DOHH2 (cell line): ENCODE measurements at regions not wholly inside any gene's neighbourhood (a gene's known extent, or its start where the extent isn't known, plus 50 kb on each side); places are given as distances from the start of the nearest gene placed in this dataset.
A peak's percentile ranks its signal among the peaks of the same experiment; 100 is the strongest.
"Not testable (repeated sequence)": the region's sequence is repeated elsewhere in the genome, so short reads cannot be mapped to it uniquely, and the experiment has no call there.

ENCODE experiments used
- H3F3A ChIP-seq: fragments of 200-600 bp; sonication (generic), shearing (Covaris generic); 2 replicates; pipeline ENCODE4 v1.6.0; 2016; ENCODE audit warnings: antibody characterized with exemption, mild to moderate bottlenecking; ENCODE audit not compliant: control insufficient read depth, insufficient read depth
- H3K27ac ChIP-seq: fragments of 200-600 bp; sonication (generic); 2 replicates; pipeline ENCODE4 v1.5.1; 2014; ENCODE audit warnings: low read depth, mild to moderate bottlenecking, low read length, moderate library complexity
- H3K27me3 ChIP-seq: fragments of 200-600 bp; sonication (generic); 2 replicates; pipeline ENCODE4 v1.6.1; 2014; ENCODE audit warnings: mild to moderate bottlenecking, low read length, mixed read lengths; ENCODE audit not compliant: control insufficient read depth
- H3K36me3 ChIP-seq: fragments of 200-600 bp; sonication (generic); 2 replicates; pipeline ENCODE4 v1.6.1; 2014; ENCODE audit warnings: mild to moderate bottlenecking, low read length, moderate library complexity, mixed read lengths; ENCODE audit not compliant: control insufficient read depth
- H3K4me1 ChIP-seq: fragments of 200-600 bp; sonication (generic); 2 replicates; pipeline ENCODE4 v1.6.1; 2014; ENCODE audit warnings: mild to moderate bottlenecking, low read length, mixed read lengths; ENCODE audit not compliant: control insufficient read depth
- H3K4me2 ChIP-seq: fragments of 200-600 bp; sonication (generic); 2 replicates; pipeline ENCODE4 v1.6.0; 2014; ENCODE audit warnings: mild to moderate bottlenecking, low read length, moderate library complexity
- H3K4me3 ChIP-seq: fragments of 200-600 bp; sonication (generic); 2 replicates; pipeline ENCODE4 v1.5.1; 2014; ENCODE audit warnings: mild to moderate bottlenecking, low read length, mixed read lengths
- H3K79me2 ChIP-seq: fragments of 200-600 bp; sonication (generic); 2 replicates; pipeline ENCODE4 v1.6.1; 2014; ENCODE audit warnings: mild to moderate bottlenecking, low read length, mixed read lengths; ENCODE audit not compliant: control insufficient read depth
- H3K9me2 ChIP-seq: fragments of 200-600 bp; sonication (generic); replicated peaks from 2 replicates; pipeline ENCODE4 v1.6.1; 2014; ENCODE audit warnings: mild to moderate bottlenecking, low read length, mixed read lengths; ENCODE audit not compliant: control insufficient read depth
- H3K9me3 ChIP-seq: fragments of 200-600 bp; sonication (generic); 2 replicates; pipeline ENCODE4 v1.6.1; 2014; ENCODE audit warnings: antibody characterized with exemption, low read length, mixed read lengths; ENCODE audit not compliant: control insufficient read depth, insufficient read depth
- H4K20me1 ChIP-seq: fragments of 200-600 bp; sonication (generic); 2 replicates; pipeline ENCODE4 v1.6.0; 2014; ENCODE audit warnings: low read depth, mild to moderate bottlenecking, antibody characterized with exemption, low read length, moderate library complexity; ENCODE audit not compliant: control insufficient read depth, insufficient read depth

DNA sequence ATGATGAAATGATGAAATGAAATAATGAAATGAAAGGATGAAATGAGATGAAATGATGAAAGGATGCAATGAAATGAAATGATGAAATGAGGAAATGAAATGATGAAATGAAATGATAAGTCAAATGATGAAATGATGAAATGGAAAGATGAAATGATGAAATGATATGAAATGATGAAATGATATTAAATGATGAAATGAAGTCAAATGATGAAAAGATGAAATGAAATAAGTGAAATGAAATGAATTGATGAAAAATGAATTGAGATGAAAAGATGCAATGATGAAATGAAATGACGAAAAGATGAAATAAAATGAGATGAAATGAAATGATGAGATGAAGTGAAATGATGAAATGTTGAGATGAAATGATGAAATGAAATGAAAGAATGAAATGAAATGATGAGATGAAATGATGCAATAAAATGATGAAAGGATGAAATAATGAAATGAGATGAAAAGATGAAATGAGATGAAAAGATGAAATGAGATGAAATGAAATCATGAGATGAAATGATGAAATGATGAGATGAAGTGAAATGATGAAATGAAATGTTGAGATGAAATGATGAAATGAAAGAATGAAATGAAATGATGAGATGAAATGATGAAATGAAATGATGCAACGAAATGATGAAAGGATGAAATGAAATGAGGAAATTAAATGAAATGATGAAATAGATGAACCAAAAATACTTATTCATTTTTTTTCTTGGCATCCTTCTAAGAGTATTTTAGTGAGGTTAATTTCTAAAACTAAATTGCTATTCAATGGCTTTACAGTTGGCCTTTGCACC lies 139.8 kb upstream of the ERV3-1 start:
- not testable (repeated sequence) for H3K9me3 ChIP-seq, H4K20me1 ChIP-seq

DNA sequence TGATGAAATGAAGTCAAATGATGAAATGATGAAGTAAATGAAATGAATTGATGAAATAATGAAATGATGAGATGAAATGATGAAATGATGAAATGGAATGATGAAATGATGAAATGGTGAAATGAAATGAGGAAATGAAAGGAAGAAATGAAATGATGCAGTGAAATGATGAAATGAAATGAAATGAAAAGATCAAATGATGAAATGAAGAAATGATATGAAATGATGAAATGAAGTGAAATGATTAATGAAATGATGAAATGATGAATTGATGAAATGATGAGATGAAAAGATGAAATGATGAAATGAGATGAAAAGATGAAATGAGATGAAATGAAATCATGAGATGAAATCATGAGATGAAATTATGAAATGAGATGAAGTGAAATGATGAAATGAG lies 139.2 kb upstream of the ERV3-1 start:
- H3K27ac ChIP-seq = not testable (repeated sequence)

More for the DNA sequence above, 139.8 kb upstream of the ERV3-1 start:
- H3K36me3 ChIP-seq, H3K4me3 ChIP-seq, H3K27ac ChIP-seq, H3K4me1 ChIP-seq, H3K9me2 ChIP-seq, H3K79me2 ChIP-seq, H3K4me2 ChIP-seq, H3F3A ChIP-seq, H3K27me3 ChIP-seq: not testable (repeated sequence)

DNA sequence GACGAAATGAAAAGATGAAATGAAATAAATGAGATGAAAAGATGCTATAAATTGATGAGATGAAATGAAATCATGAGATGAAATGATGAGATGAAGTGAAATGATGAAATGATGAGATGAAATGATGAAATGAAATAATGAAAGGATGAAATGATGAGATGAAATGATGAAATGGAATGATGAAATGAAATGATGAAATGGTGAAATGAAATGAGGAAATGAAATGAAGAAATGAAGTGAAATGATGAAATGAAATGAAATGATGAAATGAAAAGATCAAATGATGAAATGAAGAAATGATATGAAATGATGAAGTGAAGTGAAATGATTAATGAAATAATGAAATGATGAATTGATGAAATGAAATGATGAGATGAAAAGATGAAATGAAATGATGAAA lies 138.5 kb upstream of the ERV3-1 start:
- H3K36me3 ChIP-seq, H4K20me1 ChIP-seq, H3K4me3 ChIP-seq, H3K79me2 ChIP-seq, H3K9me2 ChIP-seq, H3F3A ChIP-seq, H3K4me1 ChIP-seq, H3K4me2 ChIP-seq, H3K9me3 ChIP-seq, H3K27ac ChIP-seq, H3K27me3 ChIP-seq: not testable (repeated sequence)

More for the DNA sequence above, 139.2 kb upstream of the ERV3-1 start:
- not testable (repeated sequence) for H3K4me1 ChIP-seq, H3K4me2 ChIP-seq, H3K36me3 ChIP-seq, H3F3A ChIP-seq, H3K9me2 ChIP-seq, H3K79me2 ChIP-seq, H3K9me3 ChIP-seq, H4K20me1 ChIP-seq, H3K27me3 ChIP-seq, H3K4me3 ChIP-seq

DNA sequence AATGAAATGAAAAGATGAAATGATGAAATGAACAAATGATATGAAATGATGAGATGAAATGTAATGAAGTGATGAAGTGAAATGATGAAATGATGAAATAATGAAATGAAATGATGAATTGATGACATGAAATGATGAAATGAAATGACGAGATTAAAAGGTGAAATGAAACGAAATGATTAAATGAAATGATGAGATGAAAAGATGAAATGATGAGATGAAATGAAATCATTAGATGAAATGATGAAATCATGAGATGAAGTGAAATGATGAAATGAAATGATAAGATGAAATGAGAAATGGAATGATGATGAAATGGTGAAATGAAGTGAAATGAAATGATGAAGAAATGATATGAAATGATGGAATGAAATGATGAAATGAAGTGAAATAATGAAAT lies 138.1 kb upstream of the ERV3-1 start:
- not testable (repeated sequence) for H3K36me3 ChIP-seq, H3K9me2 ChIP-seq, H3K9me3 ChIP-seq, H3K4me2 ChIP-seq, H3K27me3 ChIP-seq, H3F3A ChIP-seq, H3K4me3 ChIP-seq, H3K79me2 ChIP-seq, H4K20me1 ChIP-seq, H3K4me1 ChIP-seq, H3K27ac ChIP-seq

DNA sequence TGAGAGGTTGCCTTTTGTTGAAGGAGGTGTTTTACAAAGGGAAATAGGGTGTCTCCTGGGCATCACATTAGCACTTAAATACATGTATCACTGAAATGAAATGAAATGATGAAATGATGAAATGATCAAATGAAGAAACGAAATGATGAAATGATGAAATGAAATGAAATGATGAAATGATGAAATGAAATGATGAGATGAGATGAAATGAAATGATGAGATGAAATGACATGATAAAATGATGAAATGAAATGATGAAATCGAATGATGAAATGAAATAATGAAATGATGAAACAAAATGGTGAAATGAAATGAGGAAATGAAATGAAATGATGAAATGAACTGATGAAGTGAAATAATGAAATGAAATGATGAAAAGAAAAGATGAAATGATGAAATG lies 137.6 kb upstream of the ERV3-1 start:
- H4K20me1 ChIP-seq, H3K4me2 ChIP-seq, H3K27ac ChIP-seq, H3F3A ChIP-seq, H3K9me2 ChIP-seq, H3K36me3 ChIP-seq, H3K4me1 ChIP-seq, H3K4me3 ChIP-seq, H3K27me3 ChIP-seq, H3K9me3 ChIP-seq, H3K79me2 ChIP-seq: not testable (repeated sequence)

DNA sequence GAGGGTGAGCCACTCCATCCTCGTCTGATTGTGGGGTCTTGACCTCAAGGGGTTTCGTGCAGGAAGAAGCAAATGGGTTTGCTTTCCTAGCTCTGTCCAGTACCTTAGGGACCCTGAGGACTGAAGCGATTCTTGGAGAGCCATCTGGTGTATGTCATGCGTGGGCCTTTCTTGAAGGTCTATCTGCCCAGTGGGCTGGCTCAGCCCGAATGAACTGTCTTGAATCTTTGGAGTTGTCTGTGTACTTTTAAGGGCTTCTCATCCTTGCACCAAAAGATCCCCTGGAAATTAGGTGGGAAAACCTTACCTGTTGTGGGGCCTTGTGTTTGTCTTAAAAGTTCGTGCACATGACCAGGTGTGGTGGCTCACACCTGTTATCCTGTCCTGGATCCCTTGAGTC lies 135.4 kb upstream of the ERV3-1 start:
- H3K4me1 ChIP-seq, H3K27ac ChIP-seq, H3K27me3 ChIP-seq, H3K79me2 ChIP-seq, H3K4me2 ChIP-seq, H3F3A ChIP-seq, H3K36me3 ChIP-seq, H3K4me3 ChIP-seq, H3K9me3 ChIP-seq, H4K20me1 ChIP-seq, H3K9me2 ChIP-seq: not testable (repeated sequence)

DNA sequence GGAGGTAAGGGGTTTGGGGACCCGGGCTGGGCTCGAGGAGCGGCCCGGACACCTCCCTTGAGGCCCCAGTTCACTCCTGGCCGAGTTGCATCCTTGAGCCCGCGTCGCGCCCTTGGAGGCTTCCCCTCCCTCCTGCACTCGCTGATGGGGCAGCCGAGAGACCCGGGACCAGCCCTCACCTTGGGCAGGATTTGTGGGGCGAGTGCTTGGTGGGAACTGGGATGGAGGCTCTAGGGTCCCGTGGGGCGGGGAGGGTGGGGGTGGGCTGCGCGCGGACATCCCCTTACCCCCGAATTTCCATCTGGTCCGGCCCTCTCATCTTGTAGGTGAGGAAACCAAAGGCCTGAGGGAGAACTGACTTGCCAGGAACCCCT lies 134.9 kb upstream of the ERV3-1 start:
- Histone ChIP-seq H3K4me2 (peak overlapping the region; percentile 41), H3K27ac (peak overlapping the region; percentile 42; the same call in 1 of the 2 replicates), H3K4me3 (peak overlapping the region; percentile 61)
- not testable (repeated sequence) for H3K36me3 ChIP-seq, H3K9me2 ChIP-seq, H3F3A ChIP-seq, H3K27me3 ChIP-seq, H3K9me3 ChIP-seq, H4K20me1 ChIP-seq, H3K79me2 ChIP-seq, H3K4me1 ChIP-seq

DNA sequence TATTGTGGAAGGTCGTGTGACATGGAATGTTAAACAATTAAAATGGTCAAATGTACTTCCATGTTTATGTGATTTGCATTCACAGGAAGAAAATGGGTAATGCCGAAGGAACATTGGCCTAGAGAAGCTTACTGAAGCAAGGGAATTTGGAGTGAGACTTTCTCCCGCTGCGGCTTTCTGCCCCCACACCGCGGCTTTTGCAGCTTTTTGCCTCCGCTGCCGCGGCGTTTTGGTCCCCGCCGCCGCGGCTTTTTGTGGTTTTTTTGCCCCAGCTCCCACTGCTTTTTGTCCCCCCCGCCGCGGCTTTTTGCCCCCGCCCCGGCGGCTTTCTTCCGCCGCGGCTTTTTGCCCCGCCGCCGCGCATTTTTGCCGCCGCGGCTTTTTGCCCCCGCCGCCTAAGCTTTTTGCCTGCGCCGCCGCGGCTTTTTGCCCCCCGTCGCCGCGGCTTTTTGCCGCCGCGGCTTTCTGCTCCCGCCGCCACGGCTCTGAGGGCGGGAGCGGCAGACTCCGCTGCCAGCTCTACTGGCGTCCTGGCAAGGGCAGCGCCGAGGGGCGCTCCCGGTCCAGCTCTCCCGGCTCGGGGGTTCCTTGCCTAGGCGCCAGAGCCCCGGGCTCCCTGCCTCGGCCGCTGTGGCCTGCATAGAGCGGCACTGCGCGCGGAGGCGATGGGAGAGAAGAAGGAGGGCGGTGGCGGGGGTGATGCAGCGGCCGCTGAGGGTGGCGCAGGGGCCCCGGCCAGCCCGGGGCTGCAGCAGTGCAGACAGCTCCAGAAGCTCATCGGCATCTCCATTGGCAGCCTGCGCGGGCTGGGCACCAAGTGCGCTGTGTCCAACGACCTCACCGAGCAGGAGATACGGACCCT lies 134.3 kb upstream of the ERV3-1 start:
- H3K4me1 ChIP-seq, H4K20me1 ChIP-seq, H3K27me3 ChIP-seq, H3K9me3 ChIP-seq, H3K79me2 ChIP-seq, H3K9me2 ChIP-seq, H3K36me3 ChIP-seq, H3F3A ChIP-seq: not testable (repeated sequence)
- H3K4me3 ChIP-seq = peak overlapping the region; percentile 61
- H3K27ac ChIP-seq = peak overlapping the region; percentile 42; the same call in 1 of the 2 replicates
- peak overlapping the region; percentile 41; the same call in 1 of the 2 replicates for H3K4me2 ChIP-seq
